Gastroesophageal sphincter (tissue), 4 donors: ENCODE measurements at regions not wholly inside any gene's neighbourhood (a gene's known extent, or its start where the extent isn't known, plus 50 kb on each side); places are given as distances from the start of the nearest gene placed in this dataset.

ENCODE experiments used
- ATAC-seq: fragments of 150-250 bp; one replicate; pipeline ENCODE4 v1.9.1; 2016; ENCODE audit warnings: mild to moderate bottlenecking, moderate library complexity
- H3K27ac ChIP-seq, 4 donors: fragments of 200-600 bp; sonication (generic) in 3 of 4; 1 replicate in 3 of 4; 2 replicates in 1 of 4; pipeline ENCODE4 v1.5.1; 2016 to 2019
- H3K27me3 ChIP-seq: fragments of 200-600 bp; sonication (generic); one replicate; pipeline ENCODE4 v1.5.1; 2019
- H3K36me3 ChIP-seq, 2 donors: fragments of 200-600 bp; sonication (generic); one replicate each; pipeline ENCODE4 v1.5.1; 2019; ENCODE audit warnings: control low read depth in 1 of 2
- H3K4me1 ChIP-seq, 3 donors: fragments of 200-600 bp; sonication (generic); 1 replicate in 2 of 3; 2 replicates in 1 of 3; pipeline ENCODE4 v1.5.1; 2016 to 2019; ENCODE audit warnings: control low read depth in 2 of 3
- H3K4me3 ChIP-seq, 2 donors: fragments of 200-600 bp; sonication (generic); one replicate each; pipeline ENCODE4 v1.5.1; 2019; ENCODE audit warnings: mild to moderate bottlenecking in 1 of 2, moderate library complexity in 1 of 2
- H3K9me3 ChIP-seq, 3 donors: fragments of 200-600 bp; sonication (generic); one replicate each; pipeline ENCODE4 v1.5.1; 2017 to 2019; ENCODE audit warnings: control low read depth in 2 of 3
- EP300 ChIP-seq: sonication (generic); formaldehyde crosslinking; IDR thresholded peaks from one replicate; pipeline ENCODE4 v1.6.1; 2017; ENCODE audit warnings: antibody characterized with exemption, mild to moderate bottlenecking
- POLR2A ChIP-seq, 2 donors: fragments of 450-650 bp; IDR thresholded peaks; one replicate each; pipeline ENCODE4 v1.6.1; 2017; ENCODE audit warnings: antibody characterized with exemption in 2 of 2, mild to moderate bottlenecking in 2 of 2, moderate library complexity in 1 of 2
- POLR2AphosphoS5 ChIP-seq: sonication (generic); formaldehyde crosslinking; IDR thresholded peaks from one replicate; pipeline ENCODE4 v1.6.1; 2017; ENCODE audit warnings: antibody characterized with exemption
- WGBS, 2 donors: methylation state at CpG; one replicate each; pipeline ENCODE4 v1.1.5; 2018; ENCODE audit warnings: low coverage in 1 of 2; 5-methylcytosine and 5-hydroxymethylcytosine counted together
- TF ChIP-seq, protein P1 (sequence below), 4 experiments: fragments of 200-600 bp in 2 of 4; fragments of 450-650 bp in 2 of 4; sonication (generic) in 1 of 4; IDR thresholded peaks; one replicate each; pipeline ENCODE4 v1.5.1; 2017 to 2019; ENCODE audit warnings: antibody characterized with exemption in 4 of 4, mild to moderate bottlenecking in 2 of 4, moderate library complexity in 2 of 4

DNA sequence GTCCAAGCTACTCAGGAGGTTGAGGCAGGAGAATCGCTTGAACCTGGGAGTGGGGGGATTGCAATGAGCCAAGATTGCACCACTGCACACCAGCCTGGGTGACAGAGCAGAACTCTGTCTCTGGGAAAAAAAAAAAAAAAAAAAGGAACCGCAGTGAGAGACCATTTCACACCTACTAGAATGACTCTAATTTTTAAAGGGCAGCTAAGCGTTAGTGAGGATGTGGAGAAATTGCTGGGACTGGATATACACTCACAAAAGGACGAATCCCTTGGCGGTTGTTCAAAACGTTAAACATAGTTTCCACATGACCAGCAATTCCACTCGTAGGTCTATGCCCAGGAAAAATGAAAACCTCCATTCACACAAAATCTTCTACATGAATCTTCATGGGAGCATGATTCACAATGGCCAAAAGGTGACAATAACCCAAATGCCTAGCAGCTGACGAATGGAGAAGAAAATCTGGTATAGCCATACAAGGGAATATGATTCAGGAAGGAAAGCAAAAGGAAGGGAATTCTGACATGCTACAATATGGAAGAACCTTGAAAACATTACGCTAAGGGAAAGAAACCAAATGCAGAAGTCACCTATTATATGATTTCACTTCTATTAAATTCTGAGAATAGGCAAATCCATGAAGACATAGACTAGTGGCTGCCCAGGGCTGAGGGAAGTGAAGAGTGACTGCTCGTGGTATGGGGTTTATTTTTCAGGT is 127.0 kb downstream of the CHSY1 start:
- H3K4me1 ChIP-seq, result peaks cover 0 to 43% (median 31%) of the 10 kb centered on the region in 3 donors
- WGBS, 2 donors, result 51 to 61% methylated on average over 5 to 10 of the region's 10 CpGs
- ATAC-seq, result no peak

DNA sequence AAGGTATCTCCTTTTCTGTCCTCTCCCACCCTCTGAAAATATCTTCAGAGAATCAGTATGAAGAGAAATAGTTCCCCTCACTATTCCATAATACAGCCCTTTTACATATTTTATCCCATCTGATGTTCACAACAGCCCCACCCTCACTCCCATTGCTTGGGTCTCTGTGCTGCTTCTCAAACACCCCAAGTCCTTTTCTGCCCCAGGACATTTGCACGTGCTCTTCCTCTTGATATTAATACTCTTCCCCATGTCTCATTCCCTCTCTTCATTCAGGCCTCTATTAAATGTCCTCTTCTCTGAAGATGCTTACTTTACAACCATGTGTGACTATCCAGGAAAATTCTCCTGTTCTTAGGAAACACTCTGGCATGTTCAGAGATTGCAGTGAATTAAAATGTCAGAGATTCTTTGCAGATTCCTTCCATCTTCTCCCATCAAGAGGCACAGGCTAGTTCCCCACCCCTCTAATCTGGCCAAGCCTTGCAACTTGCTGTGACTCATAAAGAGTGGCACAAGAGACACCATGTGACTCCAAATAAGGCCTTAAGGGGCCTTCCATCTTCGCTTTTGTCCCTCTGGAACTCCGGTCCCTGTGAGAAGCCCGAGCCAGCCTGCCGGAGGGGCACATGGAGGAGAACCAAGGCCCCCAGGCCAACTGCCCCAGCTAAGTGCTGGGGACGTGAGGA is 128.5 kb downstream of the CHSY1 start:
- H3K4me3 ChIP-seq, result no peak overlapping the region
- H3K27ac ChIP-seq, result no peak overlapping the region
- no peaks in the 10 kb centered on the region for H3K9me3 ChIP-seq
- ATAC-seq, result no peak
- H3K4me1 ChIP-seq, result peaks cover 0 to 39% (median 31%) of the 10 kb centered on the region in 3 donors
- 97 to 100% methylated on average over 2 of the region's 6 CpGs for WGBS, 2 donors
- no peaks in the 10 kb centered on the region for H3K27me3 ChIP-seq
- H3K36me3 ChIP-seq, result no peaks in the 10 kb centered on the region
- TF ChIP-seq EP300 (no peak), POLR2AphosphoS5 (no peak), POLR2A (IDR thresholded peaks at IDR 0.05) (no peak)
- TF ChIP-seq, protein P1, sequence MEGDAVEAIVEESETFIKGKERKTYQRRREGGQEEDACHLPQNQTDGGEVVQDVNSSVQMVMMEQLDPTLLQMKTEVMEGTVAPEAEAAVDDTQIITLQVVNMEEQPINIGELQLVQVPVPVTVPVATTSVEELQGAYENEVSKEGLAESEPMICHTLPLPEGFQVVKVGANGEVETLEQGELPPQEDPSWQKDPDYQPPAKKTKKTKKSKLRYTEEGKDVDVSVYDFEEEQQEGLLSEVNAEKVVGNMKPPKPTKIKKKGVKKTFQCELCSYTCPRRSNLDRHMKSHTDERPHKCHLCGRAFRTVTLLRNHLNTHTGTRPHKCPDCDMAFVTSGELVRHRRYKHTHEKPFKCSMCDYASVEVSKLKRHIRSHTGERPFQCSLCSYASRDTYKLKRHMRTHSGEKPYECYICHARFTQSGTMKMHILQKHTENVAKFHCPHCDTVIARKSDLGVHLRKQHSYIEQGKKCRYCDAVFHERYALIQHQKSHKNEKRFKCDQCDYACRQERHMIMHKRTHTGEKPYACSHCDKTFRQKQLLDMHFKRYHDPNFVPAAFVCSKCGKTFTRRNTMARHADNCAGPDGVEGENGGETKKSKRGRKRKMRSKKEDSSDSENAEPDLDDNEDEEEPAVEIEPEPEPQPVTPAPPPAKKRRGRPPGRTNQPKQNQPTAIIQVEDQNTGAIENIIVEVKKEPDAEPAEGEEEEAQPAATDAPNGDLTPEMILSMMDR (IDR thresholded peaks at IDR 0.05), result no peak

More for the DNA sequence above, 127.0 kb downstream of the CHSY1 start:
- TF ChIP-seq POLR2AphosphoS5 (no peak), POLR2A (IDR thresholded peaks at IDR 0.05) (no peak), EP300 (no peak)
- TF ChIP-seq, protein P1 (IDR thresholded peaks at IDR 0.05), result no peak
- no peaks in the 10 kb centered on the region for H3K9me3 ChIP-seq
- H3K27ac ChIP-seq, result no peak overlapping the region
- no peaks in the 10 kb centered on the region for H3K36me3 ChIP-seq
- H3K4me3 ChIP-seq, result no peak overlapping the region
- no peaks in the 10 kb centered on the region for H3K27me3 ChIP-seq

DNA sequence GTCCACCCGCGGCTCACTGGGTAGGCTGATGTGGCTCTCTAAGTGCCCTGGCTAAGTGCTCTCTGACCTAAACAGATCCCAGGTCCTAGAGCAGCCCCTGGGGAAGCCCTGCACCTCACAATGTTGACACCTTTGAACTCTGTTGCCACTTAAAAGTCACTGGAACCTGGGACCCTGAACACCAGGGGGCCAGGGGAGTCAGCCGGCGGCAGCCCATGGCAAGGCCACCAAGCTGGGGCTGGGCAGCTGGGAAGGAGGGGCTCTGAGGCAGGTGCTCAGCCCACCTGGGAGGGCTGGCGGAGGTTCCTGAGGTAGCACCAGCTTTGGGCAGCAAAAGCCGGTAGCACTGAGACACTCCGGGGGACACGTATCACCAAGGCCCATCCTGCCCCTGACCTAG is 129.0 kb downstream of the CHSY1 start:
- no peak overlapping the region for H3K27ac ChIP-seq
- no peak for TF ChIP-seq POLR2AphosphoS5
- TF ChIP-seq, protein P1 (IDR thresholded peaks at IDR 0.05), result no peak
- no peak for TF ChIP-seq EP300
- TF ChIP-seq POLR2A (IDR thresholded peaks at IDR 0.05), result no peak
- H3K36me3 ChIP-seq, result no peaks in the 10 kb centered on the region

DNA sequence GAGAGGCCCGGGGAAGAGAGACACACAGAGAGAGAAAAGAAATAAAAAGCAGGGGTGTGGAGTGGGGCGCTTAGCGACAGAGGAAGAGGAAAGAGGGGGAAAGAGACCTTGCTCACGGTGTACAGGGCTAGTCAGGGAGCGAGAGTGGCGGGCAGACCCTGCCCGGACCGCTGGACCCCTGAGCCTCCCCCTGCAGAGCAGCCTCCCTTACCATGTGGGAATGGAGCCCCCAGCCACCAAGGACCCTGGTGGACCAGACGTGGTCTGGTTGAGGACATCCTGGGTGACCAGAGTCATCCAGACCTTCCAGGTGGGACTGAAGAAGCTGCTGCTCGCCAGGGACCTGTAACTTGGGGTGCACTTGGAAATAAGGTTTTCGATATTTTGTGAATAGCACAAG is 129.6 kb downstream of the CHSY1 start:
- Histone ChIP-seq H3K4me1 (peaks cover 0 to 28% (median 24%) of the 10 kb centered on the region in 3 donors), H3K36me3 (no peaks in the 10 kb centered on the region), H3K4me3 (no peak overlapping the region), H3K9me3 (no peaks in the 10 kb centered on the region), H3K27me3 (no peaks in the 10 kb centered on the region), H3K27ac (peak overlapping the region in 3 of 4 donors; percentile 69 to 77 (median 73))
- WGBS, 2 donors, result 53 to 83% methylated on average over 3 to 4 of the region's 11 CpGs
- TF ChIP-seq EP300 (no peak), POLR2AphosphoS5 (no peak)
- no peak for ATAC-seq

More for the DNA sequence above, 129.0 kb downstream of the CHSY1 start:
- 88 to 95% methylated on average over 5 to 6 of the region's 8 CpGs for WGBS, 2 donors
- no peaks in the 10 kb centered on the region for H3K9me3 ChIP-seq
- no peak for ATAC-seq
- H3K27me3 ChIP-seq, result no peaks in the 10 kb centered on the region
- H3K4me3 ChIP-seq, result no peak overlapping the region
- peaks cover 0 to 33% (median 29%) of the 10 kb centered on the region in 3 donors for H3K4me1 ChIP-seq

DNA sequence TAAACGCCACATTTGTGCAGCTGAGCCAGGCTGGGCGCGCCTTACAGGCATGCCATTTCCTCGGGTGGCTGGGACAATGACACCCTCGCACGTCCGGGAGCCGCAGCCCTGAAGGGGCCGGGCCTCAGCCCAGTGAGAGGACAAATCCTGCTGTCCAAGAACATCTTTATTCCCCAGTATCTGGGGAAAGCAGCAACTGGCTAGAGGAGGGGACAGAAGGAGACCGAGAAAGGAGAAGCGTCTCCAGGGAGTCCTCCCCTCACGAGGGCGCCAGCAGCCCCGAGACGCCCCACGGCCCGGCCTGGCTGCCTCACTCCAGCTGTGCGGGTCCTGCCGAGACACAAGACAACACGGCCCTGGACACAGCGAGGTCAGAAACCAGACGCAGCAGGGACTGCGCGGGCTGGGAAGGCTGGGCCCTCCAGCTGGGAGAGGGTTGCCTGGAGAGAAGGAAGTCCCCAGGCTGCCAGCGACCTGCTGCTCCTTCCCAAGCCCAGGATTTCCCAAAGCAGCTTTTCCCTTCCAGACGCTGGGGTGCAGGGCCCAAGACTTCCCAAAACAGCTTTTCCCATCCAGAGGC is 130.2 kb downstream of the CHSY1 start:
- ATAC-seq, result peak; percentile 72
- Histone ChIP-seq H3K4me3 (peak overlapping the region in 1 of 2 donors; percentile 32), H3K4me1 (peaks cover 0 to 21% (median 17%) of the 10 kb centered on the region in 3 donors), H3K27me3 (no peaks in the 10 kb centered on the region), H3K27ac (peak overlapping the region in 3 of 4 donors; percentile 69 to 77 (median 73)), H3K9me3 (no peaks in the 10 kb centered on the region), H3K36me3 (no peaks in the 10 kb centered on the region)
- WGBS, 2 donors, result 0 to 19% methylated on average over 4 to 5 of the region's 26 CpGs
- no peak for TF ChIP-seq POLR2A (IDR thresholded peaks at IDR 0.05)
- TF ChIP-seq, protein P1 (IDR thresholded peaks at IDR 0.05), result peak in 3 of 4 experiments; percentile 11 to 53 (median 15)
